Activated T-helper 1 cell treated with anti-CD3 and anti-CD28 coated beads, Interleukin-12 subunit alpha, Interleukin-12 subunit beta, Interleukin-2, Interleukin-4 antibody, amounts not matched to agents 30 ng/mL and 10 ng/mL and 1 ng/mL, durations not matched to agents 14 hours and 24 hours and 36 hours (primary cell): ENCODE measurements at regions not wholly inside any gene's neighbourhood (a gene's known extent, or its start where the extent isn't known, plus 50 kb on each side); places are given as distances from the start of the nearest gene placed in this dataset.
A peak's percentile ranks its signal among the peaks of the same experiment; 100 is the strongest.

Source experiments
- DNase-seq: peaks from one replicate; pipeline ENCODE4 v3.0.0; 2021; ENCODE audit warnings: low spot score
- H3K27ac Mint-ChIP-seq: one replicate; pipeline ENCODE4 v1.8.0; 2021; ENCODE audit warnings: mild to moderate bottlenecking, mixed read lengths
- H3K27me3 Mint-ChIP-seq: one replicate; pipeline ENCODE4 v1.8.0; 2022; ENCODE audit warnings: mild to moderate bottlenecking, moderate library complexity, mixed read lengths; ENCODE audit not compliant: insufficient read depth
- H3K36me3 Mint-ChIP-seq: one replicate; pipeline ENCODE4 v1.8.0; 2021; ENCODE audit warnings: low read depth, mixed read lengths
- H3K4me1 Mint-ChIP-seq: one replicate; pipeline ENCODE4 v1.8.0; 2021; ENCODE audit warnings: low read depth, mixed read lengths
- H3K4me3 Mint-ChIP-seq: one replicate; pipeline ENCODE4 v1.8.0; 2021; ENCODE audit warnings: mild to moderate bottlenecking, moderate library complexity, mixed read lengths
- H3K9me3 Mint-ChIP-seq: one replicate; pipeline ENCODE4 v1.8.0; 2021; ENCODE audit warnings: mixed read lengths
- intact Hi-C: fragments of 100-400 bp; cut with micrococcal nuclease; formaldehyde crosslinking; loops from one replicate; pipeline ENCODE4 v1.15.1; 2024

DNA sequence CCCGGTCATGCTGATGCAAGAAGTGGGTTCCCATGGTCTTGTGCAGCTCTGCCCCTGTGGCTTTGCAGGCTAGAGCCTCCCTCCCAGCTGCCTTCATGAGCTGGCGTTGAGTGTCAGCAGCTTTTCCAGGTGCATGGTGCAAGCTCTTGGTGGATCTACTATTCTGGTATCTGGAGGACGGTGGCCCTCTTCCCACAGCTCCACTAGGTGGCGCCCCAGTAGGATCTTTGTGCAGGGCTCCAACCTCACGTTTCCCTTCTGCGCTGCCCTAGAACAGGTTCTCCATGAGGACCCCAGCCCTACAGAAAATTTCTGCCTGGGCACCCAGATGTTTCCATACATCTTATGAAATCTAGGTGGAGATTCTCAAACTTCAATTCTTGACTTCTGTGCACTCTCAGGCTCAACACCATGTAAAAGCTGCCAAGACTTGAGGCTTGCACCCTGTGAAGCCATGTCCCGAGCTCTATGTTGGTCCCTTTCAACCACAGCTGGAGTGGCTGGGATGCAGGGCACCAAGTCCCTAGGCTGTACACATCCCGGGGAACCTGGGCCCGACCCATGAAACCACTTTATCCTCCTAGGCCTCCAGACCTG is 238.4 kb upstream of the MDFIC2 start:
- Mint-ChIP-seq H3K27me3 (peaks cover 17% of the 10 kb centered on the region), H3K4me1 (no peaks in the 10 kb centered on the region), H3K9me3 (no peaks in the 10 kb centered on the region), H3K27ac (no peak overlapping the region), H3K4me3 (no peak overlapping the region), H3K36me3 (no peaks in the 10 kb centered on the region)
- peak; percentile 34 for DNase-seq
- intact Hi-C loops, result loop anchor here (1.0 to 10.0 kb wide), 8 partner anchors 454 to 1130 kb away; no protein-coding TSS in a partner anchor

DNA sequence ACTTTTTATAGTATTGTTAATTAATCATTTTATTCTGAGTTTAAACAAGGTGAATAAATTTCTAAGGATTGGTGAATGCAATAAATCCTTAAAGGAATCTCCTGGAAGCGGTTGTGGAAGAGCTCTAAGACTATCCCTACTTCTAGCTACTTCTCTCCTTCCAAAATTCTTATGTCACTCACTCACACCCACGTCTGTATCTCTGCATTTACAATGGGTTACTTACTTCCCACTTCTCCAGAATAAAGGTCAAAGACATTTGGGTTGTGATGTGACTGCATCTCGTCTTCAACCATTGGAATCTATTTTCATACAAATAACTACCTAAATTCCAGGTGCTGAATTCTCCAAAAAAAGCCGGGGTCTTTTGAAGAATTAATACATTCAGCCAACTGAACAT is 234.2 kb upstream of the MDFIC2 start:
- H3K4me3 Mint-ChIP-seq, result no peak overlapping the region
- no peaks in the 10 kb centered on the region for H3K9me3 Mint-ChIP-seq
- no peaks in the 10 kb centered on the region for H3K36me3 Mint-ChIP-seq
- H3K27me3 Mint-ChIP-seq, result peaks cover 16% of the 10 kb centered on the region
- H3K4me1 Mint-ChIP-seq, result no peaks in the 10 kb centered on the region
- intact Hi-C loops, result no loop called here
- no peak for DNase-seq
- no peak overlapping the region for H3K27ac Mint-ChIP-seq

DNA sequence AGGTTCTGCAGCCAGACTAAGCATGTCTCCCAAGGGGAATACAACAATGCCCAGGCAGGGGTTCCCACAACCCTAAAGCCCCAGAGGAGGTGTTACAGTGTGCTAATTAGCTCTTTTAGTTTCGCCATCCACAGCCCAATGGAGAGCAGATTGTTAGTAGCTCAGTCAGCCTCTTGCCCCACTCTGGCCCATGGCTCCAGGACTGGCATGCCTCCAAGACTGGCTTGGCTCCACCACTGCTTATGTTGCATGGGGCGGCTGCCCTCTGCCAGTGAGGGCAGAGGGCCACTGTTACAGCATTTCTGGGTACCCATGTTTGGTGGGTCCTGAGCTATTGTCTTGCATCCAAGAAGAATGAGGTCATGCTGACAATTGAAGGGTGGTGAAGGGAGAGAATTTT is 231.1 kb upstream of the MDFIC2 start:
- H3K9me3 Mint-ChIP-seq, result no peaks in the 10 kb centered on the region
- H3K27ac Mint-ChIP-seq, result no peak overlapping the region
- no peaks in the 10 kb centered on the region for H3K4me1 Mint-ChIP-seq
- DNase-seq, result no peak
- no peaks in the 10 kb centered on the region for H3K36me3 Mint-ChIP-seq
- H3K27me3 Mint-ChIP-seq, result peaks cover 11% of the 10 kb centered on the region
- no peak overlapping the region for H3K4me3 Mint-ChIP-seq
- intact Hi-C loops, result no loop called here

DNA sequence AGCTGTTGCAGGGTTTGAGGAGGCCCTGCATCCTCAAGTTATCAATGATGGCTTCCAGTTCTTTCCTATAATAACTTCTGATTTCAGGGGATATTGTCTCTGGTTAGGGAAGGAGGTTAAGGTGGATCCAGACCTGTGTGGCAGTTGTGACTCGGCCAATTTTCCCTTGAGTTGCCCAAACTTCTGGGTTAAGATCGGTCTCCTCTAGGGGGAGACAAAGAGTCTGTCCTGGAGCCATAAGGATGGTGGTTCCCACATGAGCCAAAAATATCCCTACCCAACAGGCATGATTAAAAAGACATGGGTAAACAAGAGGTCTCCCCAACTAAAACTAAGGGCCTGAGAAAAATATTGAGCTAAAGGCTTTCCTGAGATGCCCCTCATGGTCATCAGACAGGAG is 227.5 kb upstream of the MDFIC2 start:
- intact Hi-C loops, result no loop called here
- Mint-ChIP-seq H3K9me3 (no peaks in the 10 kb centered on the region), H3K4me1 (no peaks in the 10 kb centered on the region), H3K27me3 (peaks cover 11% of the 10 kb centered on the region), H3K27ac (no peak overlapping the region), H3K36me3 (no peaks in the 10 kb centered on the region), H3K4me3 (no peak overlapping the region)
- no peak for DNase-seq

DNA sequence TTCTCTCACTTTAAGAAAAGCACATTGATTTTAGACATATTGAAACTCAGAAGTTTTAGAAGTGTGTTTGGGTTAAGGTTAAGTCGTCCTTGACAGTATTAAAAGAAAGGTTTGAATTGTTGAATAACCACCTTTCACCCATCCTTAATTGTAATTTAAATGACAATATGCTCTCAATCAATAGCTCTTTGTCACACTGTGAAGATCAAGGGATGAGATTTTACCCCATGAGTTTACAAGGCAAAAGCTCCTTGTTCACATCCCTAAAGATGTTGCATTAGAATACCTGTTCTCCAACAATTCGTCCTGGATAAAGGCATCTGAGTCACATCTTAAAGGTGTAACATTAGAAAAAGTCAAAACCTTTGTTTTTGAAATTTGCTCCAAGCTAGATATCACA is 220.4 kb upstream of the MDFIC2 start:
- Mint-ChIP-seq H3K27me3 (peaks cover 9% of the 10 kb centered on the region), H3K36me3 (no peaks in the 10 kb centered on the region), H3K27ac (no peak overlapping the region), H3K4me3 (no peak overlapping the region), H3K4me1 (no peaks in the 10 kb centered on the region), H3K9me3 (no peaks in the 10 kb centered on the region)
- intact Hi-C loops, result loop anchor here (5.0 kb wide), 1 partner anchor 1054 kb away; no protein-coding TSS in a partner anchor
- no peak for DNase-seq

DNA sequence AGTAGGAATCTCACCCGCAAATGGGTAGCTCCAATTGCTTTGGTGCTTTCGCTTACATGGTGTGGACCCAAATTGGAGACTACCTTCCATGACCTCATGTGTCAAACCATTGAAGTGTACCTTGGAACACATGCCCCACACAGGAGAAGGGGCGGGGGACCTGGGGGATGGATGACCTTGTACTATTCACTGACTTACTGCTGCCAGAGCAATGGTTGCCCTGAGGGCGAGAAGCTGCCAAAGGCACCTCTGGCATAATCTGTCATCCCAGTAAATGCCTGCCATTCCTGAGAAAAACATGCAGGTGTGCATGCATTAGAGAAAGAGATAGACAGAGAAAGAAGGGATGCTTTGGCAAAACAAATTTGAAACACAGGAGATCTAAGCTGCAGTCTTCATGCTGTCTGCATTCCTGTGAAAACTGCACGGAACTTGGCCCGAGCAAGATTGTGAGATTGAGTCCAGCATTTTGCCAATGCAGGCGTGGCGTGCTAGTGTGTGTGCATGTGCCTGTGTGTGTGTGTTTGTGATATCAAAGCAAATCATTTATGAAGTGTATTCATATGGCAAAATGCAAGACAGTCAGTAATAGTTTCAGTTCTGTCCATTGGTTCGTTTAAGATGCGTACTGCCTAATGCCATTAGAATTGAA is 219.5 kb upstream of the MDFIC2 start:
- peaks cover 5% of the 10 kb centered on the region for H3K27me3 Mint-ChIP-seq
- intact Hi-C loops, result loop anchor here (1.0 to 5.0 kb wide), 2 partner anchors 1055 to 1120 kb away; no protein-coding TSS in a partner anchor
- H3K4me1 Mint-ChIP-seq, result no peaks in the 10 kb centered on the region
- DNase-seq, result no peak
- H3K9me3 Mint-ChIP-seq, result no peaks in the 10 kb centered on the region
- no peak overlapping the region for H3K4me3 Mint-ChIP-seq
- no peaks in the 10 kb centered on the region for H3K36me3 Mint-ChIP-seq
- no peak overlapping the region for H3K27ac Mint-ChIP-seq

DNA sequence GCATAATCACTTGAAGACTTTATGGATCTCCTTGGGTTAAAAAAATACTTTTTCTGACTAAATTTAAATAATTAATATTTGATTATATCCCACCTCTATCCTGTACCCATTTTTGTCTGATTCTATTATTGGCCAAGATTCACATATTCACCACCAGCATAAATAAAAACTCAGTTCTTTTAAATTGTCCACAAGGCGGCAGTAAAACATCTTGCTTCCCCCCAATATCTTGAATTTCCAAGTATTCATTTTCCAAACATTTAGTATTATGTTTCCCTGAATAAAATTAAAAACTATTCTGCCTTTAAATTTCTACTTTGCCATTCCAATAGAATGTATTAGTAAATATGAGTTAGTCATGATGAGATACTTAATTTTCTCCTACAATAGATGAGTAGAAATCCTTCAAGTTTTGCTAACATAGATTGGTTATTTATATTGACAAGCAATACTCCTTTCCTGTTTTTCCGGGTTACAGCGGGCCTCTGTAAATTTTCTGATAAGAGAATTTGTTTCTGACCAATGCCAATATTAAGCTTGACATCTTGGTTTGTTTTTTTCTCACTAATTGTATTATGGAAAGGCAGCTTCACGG is 218.7 kb upstream of the MDFIC2 start:
- H3K27me3 Mint-ChIP-seq, result peaks cover 5% of the 10 kb centered on the region
- H3K36me3 Mint-ChIP-seq, result no peaks in the 10 kb centered on the region
- no peak for DNase-seq
- no peaks in the 10 kb centered on the region for H3K4me1 Mint-ChIP-seq
- H3K4me3 Mint-ChIP-seq, result no peak overlapping the region
- intact Hi-C loops, result loop anchor here (1.0 to 5.0 kb wide), 2 partner anchors 1056 to 1121 kb away; no protein-coding TSS in a partner anchor
- no peaks in the 10 kb centered on the region for H3K9me3 Mint-ChIP-seq
- no peak overlapping the region for H3K27ac Mint-ChIP-seq

DNA sequence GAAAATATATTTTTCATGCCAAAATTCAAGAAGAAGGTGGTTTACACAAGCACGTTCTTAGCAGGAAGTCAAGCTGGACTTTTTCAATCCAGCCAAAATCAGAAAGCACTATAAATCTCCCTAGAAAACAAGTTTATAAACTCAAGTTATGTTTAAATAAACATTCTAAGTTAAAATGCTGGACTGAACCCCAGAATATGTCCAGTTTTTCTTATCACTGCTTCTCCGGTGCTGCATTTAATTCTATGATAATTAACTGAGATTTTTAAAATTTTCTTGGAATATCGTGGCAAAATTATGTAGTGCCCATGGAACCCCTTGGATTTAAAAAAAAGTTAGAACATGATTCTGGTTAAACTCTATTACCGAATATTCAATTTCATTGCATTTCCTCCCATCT is 218.2 kb upstream of the MDFIC2 start:
- intact Hi-C loops, result loop anchor here (1.0 to 5.0 kb wide), 2 partner anchors 1057 to 1122 kb away; no protein-coding TSS in a partner anchor
- Mint-ChIP-seq H3K4me1 (no peaks in the 10 kb centered on the region), H3K27ac (no peak overlapping the region), H3K9me3 (no peaks in the 10 kb centered on the region), H3K27me3 (peaks cover 5% of the 10 kb centered on the region), H3K4me3 (no peak overlapping the region), H3K36me3 (no peaks in the 10 kb centered on the region)
- DNase-seq, result no peak

DNA sequence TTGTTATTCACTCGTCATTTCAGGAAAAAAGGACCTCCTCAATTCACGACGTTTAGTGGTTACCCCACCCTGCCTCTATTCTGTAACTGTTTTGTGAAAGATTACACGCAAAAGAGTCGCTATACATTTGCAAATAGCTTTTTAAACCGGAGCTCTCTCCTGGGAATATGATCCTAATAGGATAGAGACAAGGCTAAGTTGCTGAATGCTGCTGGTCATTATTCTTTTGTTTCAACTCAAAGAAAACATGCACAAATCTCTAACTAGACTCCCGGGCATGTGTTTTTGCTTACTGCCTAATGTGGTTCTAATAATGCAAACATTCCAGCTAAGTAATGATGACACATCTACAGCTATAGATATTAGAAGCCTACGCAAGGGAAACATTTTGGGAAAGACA is 214.6 kb upstream of the MDFIC2 start:
- no peaks in the 10 kb centered on the region for H3K9me3 Mint-ChIP-seq
- no peaks in the 10 kb centered on the region for H3K36me3 Mint-ChIP-seq
- H3K27ac Mint-ChIP-seq, result no peak overlapping the region
- no peak for DNase-seq
- H3K4me3 Mint-ChIP-seq, result no peak overlapping the region
- H3K27me3 Mint-ChIP-seq, result peaks cover 3% of the 10 kb centered on the region
- no peaks in the 10 kb centered on the region for H3K4me1 Mint-ChIP-seq
- intact Hi-C loops, result no loop called here

DNA sequence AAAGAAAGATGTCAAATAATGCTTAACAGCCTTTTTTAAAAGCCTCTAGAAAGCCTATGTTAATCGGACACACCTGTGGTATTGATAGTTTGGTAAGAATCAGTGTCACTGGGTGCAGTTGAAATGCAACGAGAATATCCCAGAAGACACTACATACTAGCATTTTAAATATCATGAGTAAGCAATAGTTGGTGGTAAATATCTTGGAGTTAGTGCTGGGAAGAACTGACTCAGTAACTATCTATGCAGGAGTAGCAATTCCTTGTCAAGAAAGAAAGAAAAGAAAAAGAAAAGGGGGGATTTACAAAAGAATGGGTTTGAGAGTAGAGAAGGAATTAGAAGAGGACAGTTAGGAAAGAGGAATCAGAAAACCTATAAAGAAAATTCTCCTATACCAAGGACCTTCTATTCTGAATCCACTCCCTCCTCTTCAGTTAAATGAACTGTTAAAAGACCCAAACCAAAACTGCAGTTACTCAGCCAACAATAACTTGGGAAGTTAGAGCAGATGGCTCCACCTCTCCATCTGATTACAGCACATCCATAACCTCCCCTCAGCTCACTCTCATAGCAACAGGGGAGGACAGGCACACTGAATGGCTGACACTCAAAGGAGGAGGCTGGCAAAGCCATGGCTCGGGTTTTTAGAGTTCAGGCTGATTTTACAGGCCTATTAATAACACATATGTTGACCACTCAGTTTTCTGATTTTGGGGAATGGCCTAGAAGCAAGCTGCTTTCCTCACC is 207.6 kb upstream of the MDFIC2 start:
- DNase-seq, result no peak
- intact Hi-C loops, result no loop called here
- Mint-ChIP-seq H3K27me3 (peaks cover 7% of the 10 kb centered on the region), H3K9me3 (no peaks in the 10 kb centered on the region), H3K27ac (no peak overlapping the region), H3K4me1 (no peaks in the 10 kb centered on the region), H3K4me3 (no peak overlapping the region), H3K36me3 (no peaks in the 10 kb centered on the region)

DNA sequence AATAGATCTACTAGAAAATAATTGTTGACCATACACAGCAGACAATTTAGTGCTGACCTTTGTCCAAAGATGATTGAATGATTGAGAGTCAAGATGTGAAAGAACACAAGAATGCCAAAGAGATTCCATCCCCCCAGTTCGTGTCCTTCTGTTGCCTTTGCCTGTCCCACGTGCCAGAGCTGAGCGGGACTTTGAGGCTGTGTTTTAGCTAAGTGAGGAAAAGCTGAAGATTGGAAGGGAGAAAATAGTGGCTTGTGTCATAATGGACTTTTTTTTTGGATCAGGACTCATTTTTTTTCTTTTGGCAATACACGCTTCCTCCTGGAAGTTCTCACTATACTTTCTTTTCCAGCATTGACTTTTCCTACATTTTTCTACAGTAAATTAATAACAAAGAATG is 206.6 kb upstream of the MDFIC2 start:
- peaks cover 8% of the 10 kb centered on the region for H3K27me3 Mint-ChIP-seq
- no peaks in the 10 kb centered on the region for H3K4me1 Mint-ChIP-seq
- no peak overlapping the region for H3K27ac Mint-ChIP-seq
- H3K36me3 Mint-ChIP-seq, result no peaks in the 10 kb centered on the region
- no peaks in the 10 kb centered on the region for H3K9me3 Mint-ChIP-seq
- no peak for DNase-seq
- intact Hi-C loops, result no loop called here
- no peak overlapping the region for H3K4me3 Mint-ChIP-seq

DNA sequence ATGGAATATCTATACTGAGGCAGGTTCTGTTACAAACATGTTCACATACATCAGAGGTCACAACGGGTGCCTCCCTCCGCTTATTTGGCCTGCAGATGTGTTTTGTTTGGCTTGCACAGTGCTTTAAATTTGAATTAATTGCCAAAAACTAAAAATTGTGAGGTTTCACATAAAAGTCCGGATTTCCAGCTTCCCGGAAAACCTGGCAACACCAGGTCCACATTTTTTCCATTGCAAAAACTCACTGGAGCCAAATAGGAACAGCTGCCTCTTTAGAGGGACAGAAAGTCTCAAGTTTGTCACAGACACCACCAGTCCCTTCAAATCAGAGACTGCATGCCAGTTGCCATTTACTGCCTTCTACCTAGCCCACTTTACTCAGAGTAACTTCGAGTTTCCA is 205.9 kb upstream of the MDFIC2 start:
- no peaks in the 10 kb centered on the region for H3K36me3 Mint-ChIP-seq
- peaks cover 8% of the 10 kb centered on the region for H3K27me3 Mint-ChIP-seq
- no peaks in the 10 kb centered on the region for H3K9me3 Mint-ChIP-seq
- H3K4me3 Mint-ChIP-seq, result no peak overlapping the region
- no peak overlapping the region for H3K27ac Mint-ChIP-seq
- no peak for DNase-seq
- intact Hi-C loops, result no loop called here
- H3K4me1 Mint-ChIP-seq, result no peaks in the 10 kb centered on the region
